MM.1S (cell line): ENCODE measurements at regions not wholly inside any gene's neighbourhood (a gene's known extent, or its start where the extent isn't known, plus 50 kb on each side); places are given as distances from the start of the nearest gene placed in this dataset.

Experiments
- DNase-seq: peaks from one replicate; pipeline ENCODE4 v3.0.0-alpha.2; 2015
- H2AFZ ChIP-seq: fragments of 300-600 bp; sonication (generic); 2 replicates; pipeline ENCODE4 v1.6.0; 2016; ENCODE audit warnings: antibody characterized with exemption, low read length
- H3F3A ChIP-seq: fragments of 300-600 bp; sonication (generic); 2 replicates; pipeline ENCODE4 v1.6.1; 2016; ENCODE audit warnings: mild to moderate bottlenecking, antibody characterized with exemption, low read length, moderate library complexity, mixed read lengths; ENCODE audit not compliant: insufficient read depth
- H3K27ac ChIP-seq: fragments of 300-600 bp; sonication (generic); 2 replicates; pipeline ENCODE4 v1.5.1; 2016; ENCODE audit warnings: mild to moderate bottlenecking, low read length
- H3K27me3 ChIP-seq: fragments of 300-600 bp; sonication (generic); replicated peaks from 2 replicates; pipeline ENCODE4 v1.6.0; 2016; ENCODE audit warnings: low read length; ENCODE audit not compliant: insufficient read depth
- H3K36me3 ChIP-seq: fragments of 300-600 bp; sonication (generic); replicated peaks from 2 replicates; pipeline ENCODE4 v1.6.1; 2016; ENCODE audit warnings: mild to moderate bottlenecking, low read length, mixed read lengths; ENCODE audit not compliant: insufficient read depth
- H3K4me1 ChIP-seq: fragments of 300-600 bp; sonication (generic); 2 replicates; pipeline ENCODE4 v1.6.1; 2016; ENCODE audit warnings: low read length, mixed read lengths
- H3K4me2 ChIP-seq: fragments of 300-600 bp; sonication (generic); 2 replicates; pipeline ENCODE4 v1.6.0; 2016; ENCODE audit warnings: low read depth, low read length
- H3K4me3 ChIP-seq: fragments of 300-600 bp; sonication (generic); 2 replicates; pipeline ENCODE4 v1.5.1; 2016; ENCODE audit warnings: low read length, mixed read lengths
- H3K79me2 ChIP-seq: fragments of 300-600 bp; sonication (generic); 2 replicates; pipeline ENCODE4 v1.6.1; 2016; ENCODE audit warnings: mixed run types, low read length, mixed read lengths
- H3K9ac ChIP-seq: fragments of 300-600 bp; sonication (generic); 2 replicates; pipeline ENCODE4 v1.6.1; 2016; ENCODE audit warnings: low read length, mixed read lengths
- H3K9me2 ChIP-seq: fragments of 300-600 bp; sonication (generic); replicated peaks from 2 replicates; pipeline ENCODE4 v1.6.1; 2016; ENCODE audit warnings: mild to moderate bottlenecking, low read length, mixed read lengths; ENCODE audit not compliant: insufficient read depth
- H3K9me3 ChIP-seq: fragments of 300-600 bp; sonication (generic); replicated peaks from 2 replicates; pipeline ENCODE4 v1.6.1; 2016; ENCODE audit warnings: mild to moderate bottlenecking, low read length, mixed read lengths; ENCODE audit not compliant: insufficient read depth
- H4K20me1 ChIP-seq: fragments of 300-600 bp; sonication (generic); 2 replicates; pipeline ENCODE4 v1.6.1; 2016; ENCODE audit warnings: mild to moderate bottlenecking, low read length, moderate library complexity, mixed read lengths; ENCODE audit not compliant: insufficient read depth
- EZH2 ChIP-seq: fragments of 300-600 bp; sonication (generic); optimal IDR thresholded peaks from 2 replicates; pipeline ENCODE3; 2017; ENCODE audit warnings: low read depth, mild to moderate bottlenecking, antibody characterized with exemption, low read length, mixed read lengths
- EZH2phosphoT487 ChIP-seq: fragments of 300-600 bp; sonication (generic); IDR thresholded peaks from 2 replicates; pipeline ENCODE4 v1.6.1; 2018; ENCODE audit warnings: antibody characterized with exemption, low read length
- TF ChIP-seq, protein P1 (sequence below): fragments of 300-600 bp; sonication (generic); IDR thresholded peaks from 2 replicates; pipeline ENCODE4 v1.5.1; 2016; ENCODE audit warnings: antibody characterized with exemption, low read length, mixed read lengths

- Histone ChIP-seq H3K27ac (no peak overlapping the region), H3K4me3 (no peak overlapping the region), H3K27me3 (no peaks in the 10 kb centered on the region), H3K9me2 (no peaks in the 10 kb centered on the region), H2AFZ (no peak overlapping the region), H3K9ac (no peak overlapping the region), H3K4me2 (no peak overlapping the region), H3F3A (no peaks in the 10 kb centered on the region), H3K36me3 (no peaks in the 10 kb centered on the region), H3K4me1 (no peaks in the 10 kb centered on the region), H4K20me1 (no peaks in the 10 kb centered on the region), H3K9me3 (no peaks in the 10 kb centered on the region), H3K79me2 (no peaks in the 10 kb centered on the region)
- no peak for DNase-seq
- TF ChIP-seq EZH2phosphoT487 (no peak), EZH2 (no peak)
- TF ChIP-seq, protein P1, sequence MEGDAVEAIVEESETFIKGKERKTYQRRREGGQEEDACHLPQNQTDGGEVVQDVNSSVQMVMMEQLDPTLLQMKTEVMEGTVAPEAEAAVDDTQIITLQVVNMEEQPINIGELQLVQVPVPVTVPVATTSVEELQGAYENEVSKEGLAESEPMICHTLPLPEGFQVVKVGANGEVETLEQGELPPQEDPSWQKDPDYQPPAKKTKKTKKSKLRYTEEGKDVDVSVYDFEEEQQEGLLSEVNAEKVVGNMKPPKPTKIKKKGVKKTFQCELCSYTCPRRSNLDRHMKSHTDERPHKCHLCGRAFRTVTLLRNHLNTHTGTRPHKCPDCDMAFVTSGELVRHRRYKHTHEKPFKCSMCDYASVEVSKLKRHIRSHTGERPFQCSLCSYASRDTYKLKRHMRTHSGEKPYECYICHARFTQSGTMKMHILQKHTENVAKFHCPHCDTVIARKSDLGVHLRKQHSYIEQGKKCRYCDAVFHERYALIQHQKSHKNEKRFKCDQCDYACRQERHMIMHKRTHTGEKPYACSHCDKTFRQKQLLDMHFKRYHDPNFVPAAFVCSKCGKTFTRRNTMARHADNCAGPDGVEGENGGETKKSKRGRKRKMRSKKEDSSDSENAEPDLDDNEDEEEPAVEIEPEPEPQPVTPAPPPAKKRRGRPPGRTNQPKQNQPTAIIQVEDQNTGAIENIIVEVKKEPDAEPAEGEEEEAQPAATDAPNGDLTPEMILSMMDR = no peak
These were observed 62.1 kb downstream of the FAT3 start for GRCh38 chr11:92286709-92287108.

- TF ChIP-seq, protein P1 = no peak
- TF ChIP-seq EZH2 = no peak
- TF ChIP-seq EZH2phosphoT487 = no peak
- Histone ChIP-seq H3F3A (no peaks in the 10 kb centered on the region), H3K9me2 (no peaks in the 10 kb centered on the region), H2AFZ (no peak overlapping the region), H3K36me3 (no peaks in the 10 kb centered on the region), H3K9me3 (no peaks in the 10 kb centered on the region), H3K79me2 (no peaks in the 10 kb centered on the region), H3K27ac (no peak overlapping the region), H3K4me3 (no peak overlapping the region), H3K4me2 (no peak overlapping the region), H3K27me3 (no peaks in the 10 kb centered on the region), H4K20me1 (no peaks in the 10 kb centered on the region), H3K4me1 (no peaks in the 10 kb centered on the region), H3K9ac (no peak overlapping the region)
- DNase-seq = no peak
These were observed 70.8 kb downstream of the FAT3 start for GRCh38 chr11:92295175-92296137.

DNA sequence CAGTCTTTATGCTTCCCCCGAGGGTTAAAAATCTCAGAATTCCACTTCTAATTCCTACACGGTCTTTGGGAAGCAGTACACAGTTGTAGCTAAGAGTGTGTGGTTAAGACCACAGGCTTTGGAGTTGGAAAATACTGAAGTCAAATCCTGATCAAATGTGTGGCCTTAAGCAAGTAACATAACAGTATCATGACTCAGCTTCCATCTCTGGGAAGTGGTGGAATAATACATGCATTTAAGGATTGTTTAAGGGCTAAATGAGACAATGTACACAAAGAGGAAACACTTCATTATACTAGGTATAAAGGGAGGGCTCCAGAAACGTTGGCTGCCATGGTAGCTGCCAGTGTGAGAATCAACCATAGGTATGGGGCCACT lies 71.5 kb downstream of the FAT3 start:
- Histone ChIP-seq H3K4me2 (no peak overlapping the region), H2AFZ (no peak overlapping the region), H3K4me3 (no peak overlapping the region), H3F3A (no peaks in the 10 kb centered on the region), H3K4me1 (no peaks in the 10 kb centered on the region), H3K9ac (no peak overlapping the region), H3K36me3 (no peaks in the 10 kb centered on the region), H3K9me2 (no peaks in the 10 kb centered on the region), H3K27me3 (no peaks in the 10 kb centered on the region), H3K9me3 (no peaks in the 10 kb centered on the region), H3K27ac (no peak overlapping the region), H3K79me2 (no peaks in the 10 kb centered on the region), H4K20me1 (no peaks in the 10 kb centered on the region)
- TF ChIP-seq EZH2 (no peak), EZH2phosphoT487 (no peak)
- TF ChIP-seq, protein P1 = no peak
- DNase-seq = no peak
